ENCODE measurements at regions not wholly inside any gene's neighbourhood (a gene's known extent, or its start where the extent isn't known, plus 50 kb on each side); places are given as distances from the start of the nearest gene placed in this dataset.

DNA sequence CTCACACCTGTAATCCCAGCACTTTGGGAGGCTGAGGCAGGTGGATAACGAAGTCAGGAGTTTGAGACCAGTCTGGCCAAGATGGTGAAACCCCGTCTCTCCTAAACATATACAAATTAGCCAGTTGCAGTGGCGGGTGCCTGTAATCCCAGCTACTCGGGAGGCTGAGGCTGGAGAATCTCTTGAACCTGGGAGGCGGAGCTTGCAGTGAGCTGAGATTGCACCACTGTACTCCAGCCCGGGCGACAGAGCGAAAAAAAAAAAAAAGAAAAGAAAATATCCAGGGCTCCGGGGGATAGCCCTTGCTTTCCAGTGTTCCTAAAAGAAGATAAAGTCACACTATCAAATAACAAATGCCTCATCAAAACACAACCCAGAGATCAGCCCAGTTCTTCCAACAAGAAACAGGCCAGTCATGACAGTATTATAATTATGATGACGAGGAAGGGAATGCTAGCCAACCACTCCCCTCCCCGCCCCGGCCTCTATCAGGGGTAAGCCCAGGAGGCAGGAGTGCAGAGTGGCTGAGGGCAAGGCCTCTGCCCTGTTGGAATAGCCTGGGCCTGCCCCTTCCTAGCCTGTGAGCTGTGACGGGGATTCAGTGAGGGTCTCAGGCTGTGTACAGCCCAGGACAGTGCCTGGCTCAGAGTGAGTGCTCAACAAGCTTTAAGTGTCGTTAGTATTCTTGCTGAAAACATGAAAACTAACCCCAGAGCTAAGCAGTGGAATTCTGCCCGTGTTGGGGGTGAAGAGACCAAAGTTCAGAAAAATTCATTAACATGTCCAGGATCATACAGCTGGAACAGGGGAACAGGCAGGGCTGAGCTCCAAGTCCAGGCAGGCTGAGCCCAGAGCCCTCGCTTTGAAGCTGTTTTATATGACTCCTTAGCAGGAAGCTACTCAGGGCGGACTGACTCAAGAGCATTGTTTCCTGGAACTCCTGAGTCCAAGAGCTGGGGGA, 54.3 kb downstream of the FAM241B start:
- H3K4me1 Mint-ChIP-seq, result no peaks in the 10 kb centered on the region
- H3K36me3 Mint-ChIP-seq, result no peaks in the 10 kb centered on the region
- H3K4me3 Mint-ChIP-seq, result no peak overlapping the region
- H3K27ac Mint-ChIP-seq, result no peak overlapping the region
- DNase-seq (ENCODE audit: low spot score in 2 of 2), result no peak
- no peaks in the 10 kb centered on the region for H3K9me3 Mint-ChIP-seq
- no peak for ATAC-seq

DNA sequence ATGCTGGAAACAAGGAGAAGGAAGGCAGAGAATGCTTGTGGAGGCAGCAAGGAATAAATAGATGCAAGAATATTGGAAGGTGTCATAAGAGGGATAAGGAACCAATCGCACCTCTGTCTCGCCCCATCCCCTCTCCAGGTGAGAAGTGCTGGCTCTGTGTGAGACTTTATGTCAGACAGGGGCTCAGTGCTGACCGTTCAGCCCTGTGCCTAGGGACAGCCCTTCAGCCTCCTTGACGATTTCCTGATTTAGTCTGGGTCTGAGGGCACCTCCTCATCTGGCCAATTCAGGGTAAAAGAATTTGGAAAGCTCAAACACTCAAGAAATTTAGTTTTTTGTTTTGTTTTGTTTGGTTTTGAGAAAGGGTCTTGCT, 54.9 kb downstream of the FAM241B start:
- no peak overlapping the region for H3K27ac Mint-ChIP-seq
- no peak overlapping the region for H3K4me3 Mint-ChIP-seq
- ATAC-seq, result no peak
- no peaks in the 10 kb centered on the region for H3K36me3 Mint-ChIP-seq
- no peak for DNase-seq (ENCODE audit: low spot score in 2 of 2)
- no peaks in the 10 kb centered on the region for H3K9me3 Mint-ChIP-seq
- no peaks in the 10 kb centered on the region for H3K4me1 Mint-ChIP-seq

DNA sequence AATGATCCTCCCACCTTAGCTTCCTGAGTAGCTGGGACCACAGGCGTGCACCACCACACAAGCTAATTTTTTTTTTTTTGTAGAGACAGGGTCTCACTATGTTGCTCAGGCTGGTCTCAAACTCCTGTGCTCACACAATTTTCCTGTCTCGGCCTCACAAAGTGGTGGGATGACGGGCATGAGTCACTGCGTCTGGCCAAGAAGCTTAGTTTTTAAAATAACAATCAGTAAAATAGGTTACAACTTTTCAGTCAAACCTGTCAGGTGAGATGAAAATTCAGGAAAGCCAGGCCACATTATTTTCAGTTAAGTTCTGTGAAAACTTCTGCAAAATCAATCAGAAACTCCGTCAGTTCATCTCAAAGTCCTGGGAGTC, 55.4 kb downstream of the FAM241B start:
- ATAC-seq (no peak), DNase-seq (ENCODE audit: low spot score in 2 of 2) (no peak)
- H3K27ac Mint-ChIP-seq, result peak overlapping the region; percentile 37
- H3K4me1 Mint-ChIP-seq, result no peaks in the 10 kb centered on the region
- H3K4me3 Mint-ChIP-seq, result no peak overlapping the region
- H3K9me3 Mint-ChIP-seq, result no peaks in the 10 kb centered on the region
- H3K36me3 Mint-ChIP-seq, result no peaks in the 10 kb centered on the region

DNA sequence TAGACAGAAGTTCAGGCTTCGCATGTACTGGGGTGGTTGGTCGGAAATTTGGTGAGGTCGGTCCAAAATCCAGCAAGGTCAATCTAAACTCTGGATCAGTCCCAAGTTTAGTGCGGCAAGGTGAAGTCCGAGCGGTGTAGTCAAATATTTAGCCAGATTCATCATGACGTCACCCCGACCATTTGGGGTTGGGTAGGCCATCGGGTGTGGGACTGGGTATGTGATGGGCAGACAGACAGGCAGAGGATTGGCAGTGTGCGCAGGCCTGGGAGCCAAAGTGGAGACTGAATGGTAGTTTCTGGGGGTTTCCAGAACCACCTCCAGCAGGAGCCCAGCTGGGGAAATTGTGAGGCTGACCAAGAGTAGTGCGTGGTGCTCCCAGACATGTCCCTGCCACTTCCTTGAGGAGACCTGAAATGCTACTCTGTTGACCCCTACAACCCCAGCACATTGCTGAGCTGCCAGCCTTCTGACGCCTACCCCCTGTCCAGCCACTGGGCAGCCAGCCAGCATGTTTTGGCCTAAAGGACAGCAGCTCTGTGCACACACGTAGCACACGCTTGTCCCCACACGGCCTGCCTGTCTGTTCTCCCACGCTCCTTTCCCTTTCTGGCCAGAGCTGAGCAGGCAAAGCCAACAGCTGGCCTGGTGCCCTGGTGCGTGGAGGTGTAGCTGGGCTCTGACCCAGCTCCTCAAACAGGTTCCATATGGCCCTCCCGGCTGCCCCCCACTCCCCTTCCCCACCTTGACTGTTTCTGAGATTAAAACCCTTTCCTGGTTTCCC, 55.9 kb downstream of the FAM241B start:
- ATAC-seq (no peak), DNase-seq (ENCODE audit: low spot score in 2 of 2) (no peak)
- Mint-ChIP-seq H3K27ac (peak overlapping the region; percentile 37), H3K9me3 (no peaks in the 10 kb centered on the region), H3K4me1 (no peaks in the 10 kb centered on the region), H3K4me3 (no peak overlapping the region), H3K36me3 (no peaks in the 10 kb centered on the region)

DNA sequence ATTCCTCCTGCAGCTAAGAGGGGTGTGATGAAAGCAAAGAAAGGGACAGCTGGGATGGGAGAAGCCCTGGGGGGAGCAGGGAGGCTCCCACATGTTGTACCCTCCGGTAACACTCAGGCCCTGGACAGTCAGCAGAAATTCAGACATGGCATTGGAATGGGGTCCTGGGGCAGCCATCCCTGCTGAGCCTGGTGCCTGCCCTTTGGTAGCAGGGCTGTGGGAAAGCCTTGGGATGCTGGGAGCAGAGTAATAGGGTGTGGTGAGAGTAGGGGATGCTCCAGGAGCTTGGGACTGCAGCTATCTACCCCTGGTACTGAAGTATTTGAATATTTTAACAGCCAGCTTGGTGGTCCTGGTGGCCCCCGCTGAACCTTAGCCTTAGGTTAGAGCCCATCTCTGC, 56.8 kb downstream of the FAM241B start:
- Mint-ChIP-seq H3K36me3 (no peaks in the 10 kb centered on the region), H3K27ac (no peak overlapping the region), H3K9me3 (no peaks in the 10 kb centered on the region), H3K4me1 (no peaks in the 10 kb centered on the region), H3K4me3 (no peak overlapping the region)
- DNase-seq (ENCODE audit: low spot score in 2 of 2), result no peak
- ATAC-seq, result no peak

DNA sequence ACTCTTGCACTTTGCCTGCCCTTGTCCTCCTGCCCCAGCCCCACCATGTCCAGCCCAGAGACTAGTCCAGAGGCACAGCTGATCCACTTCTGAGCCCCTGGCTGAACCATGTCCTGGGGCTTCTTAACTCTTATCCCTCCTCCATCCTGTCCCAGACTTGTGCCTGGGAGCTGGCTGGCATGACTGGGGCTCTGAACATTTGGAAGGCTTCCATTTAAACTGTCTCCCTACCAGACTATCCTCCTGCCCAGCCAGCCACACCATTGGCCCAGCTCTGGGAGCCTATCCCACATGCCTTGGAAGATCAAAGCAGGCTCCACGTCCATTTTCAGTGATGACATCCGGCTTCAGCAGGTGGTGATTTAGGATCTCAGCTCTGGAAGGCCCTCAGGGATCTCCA, 57.4 kb downstream of the FAM241B start:
- Mint-ChIP-seq H3K9me3 (no peaks in the 10 kb centered on the region), H3K4me3 (no peak overlapping the region), H3K36me3 (no peaks in the 10 kb centered on the region), H3K27ac (no peak overlapping the region), H3K4me1 (no peaks in the 10 kb centered on the region)
- no peak for ATAC-seq
- DNase-seq (ENCODE audit: low spot score in 2 of 2), result no peak

DNA sequence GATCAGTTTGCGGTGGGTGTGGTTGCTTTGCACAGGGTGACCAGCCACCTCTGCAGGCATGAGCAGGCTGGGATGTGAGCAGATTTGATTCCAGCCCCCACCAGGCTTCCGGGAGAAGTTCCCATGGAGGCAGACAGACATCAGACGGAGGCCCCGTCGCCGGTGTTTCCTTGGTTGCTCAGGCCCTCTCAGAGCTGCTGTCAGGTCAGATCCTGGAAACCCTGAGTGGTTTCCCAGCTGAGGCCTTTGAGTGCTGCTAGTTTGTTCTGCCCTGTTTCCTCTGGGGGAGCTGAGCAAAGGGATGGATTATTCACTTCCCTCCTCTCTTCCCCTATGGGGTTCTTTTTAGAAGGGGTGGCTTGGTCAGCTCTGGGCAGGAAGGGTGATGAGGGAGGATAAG, 62.2 kb downstream of the FAM241B start:
- Mint-ChIP-seq H3K27ac (no peak overlapping the region), H3K9me3 (no peaks in the 10 kb centered on the region), H3K4me1 (no peaks in the 10 kb centered on the region), H3K36me3 (no peaks in the 10 kb centered on the region), H3K4me3 (no peak overlapping the region)
- ATAC-seq, result no peak
- no peak for DNase-seq (ENCODE audit: low spot score in 2 of 2)

DNA sequence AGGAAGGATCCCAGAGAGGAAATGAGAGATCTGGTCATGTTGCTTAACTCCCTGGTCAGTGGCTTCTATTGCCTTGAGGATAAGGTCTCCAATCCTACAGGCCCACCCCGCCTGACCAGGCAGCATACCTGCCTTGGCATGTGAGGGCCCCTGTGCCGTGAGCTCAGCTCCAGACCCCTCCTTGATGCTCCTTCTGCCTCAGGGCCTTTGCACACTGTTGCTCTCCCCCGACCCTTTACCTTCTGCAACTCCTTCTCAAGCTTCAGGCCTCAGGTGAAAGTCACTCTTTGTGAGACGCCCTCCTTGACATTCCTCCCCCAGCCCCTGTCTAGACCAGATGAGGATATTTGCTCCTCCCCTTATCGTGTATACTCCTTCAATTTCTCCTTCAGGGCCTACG, 62.8 kb downstream of the FAM241B start:
- H3K9me3 Mint-ChIP-seq, result no peaks in the 10 kb centered on the region
- no peak overlapping the region for H3K27ac Mint-ChIP-seq
- ATAC-seq (peak; percentile 25), DNase-seq (ENCODE audit: low spot score in 2 of 2) (no peak)
- H3K36me3 Mint-ChIP-seq, result no peaks in the 10 kb centered on the region
- H3K4me1 Mint-ChIP-seq, result no peaks in the 10 kb centered on the region
- no peak overlapping the region for H3K4me3 Mint-ChIP-seq

DNA sequence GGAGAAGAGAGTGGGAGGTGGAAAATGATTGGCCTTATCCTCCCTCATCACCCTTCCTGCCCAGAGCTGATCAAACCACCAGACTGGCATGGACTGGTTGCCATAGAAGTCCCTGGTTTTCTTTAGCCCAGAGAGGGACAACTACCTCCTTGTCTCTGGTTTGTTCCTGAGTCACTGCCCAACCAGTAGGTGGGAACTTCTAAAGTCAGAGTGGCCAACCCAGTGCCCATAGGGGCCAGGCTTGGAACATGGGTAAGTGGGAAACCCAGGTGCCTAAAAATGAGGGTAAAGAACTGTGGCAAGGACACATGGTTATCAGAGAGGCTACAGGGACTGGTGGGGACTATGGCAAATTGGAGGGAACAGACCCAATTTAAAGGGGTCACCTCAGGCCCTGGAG, 63.8 kb downstream of the FAM241B start:
- DNase-seq (ENCODE audit: low spot score in 2 of 2) (no peak), ATAC-seq (no peak)
- Mint-ChIP-seq H3K27ac (no peak overlapping the region), H3K9me3 (no peaks in the 10 kb centered on the region), H3K4me3 (no peak overlapping the region), H3K4me1 (no peaks in the 10 kb centered on the region), H3K36me3 (no peaks in the 10 kb centered on the region)

DNA sequence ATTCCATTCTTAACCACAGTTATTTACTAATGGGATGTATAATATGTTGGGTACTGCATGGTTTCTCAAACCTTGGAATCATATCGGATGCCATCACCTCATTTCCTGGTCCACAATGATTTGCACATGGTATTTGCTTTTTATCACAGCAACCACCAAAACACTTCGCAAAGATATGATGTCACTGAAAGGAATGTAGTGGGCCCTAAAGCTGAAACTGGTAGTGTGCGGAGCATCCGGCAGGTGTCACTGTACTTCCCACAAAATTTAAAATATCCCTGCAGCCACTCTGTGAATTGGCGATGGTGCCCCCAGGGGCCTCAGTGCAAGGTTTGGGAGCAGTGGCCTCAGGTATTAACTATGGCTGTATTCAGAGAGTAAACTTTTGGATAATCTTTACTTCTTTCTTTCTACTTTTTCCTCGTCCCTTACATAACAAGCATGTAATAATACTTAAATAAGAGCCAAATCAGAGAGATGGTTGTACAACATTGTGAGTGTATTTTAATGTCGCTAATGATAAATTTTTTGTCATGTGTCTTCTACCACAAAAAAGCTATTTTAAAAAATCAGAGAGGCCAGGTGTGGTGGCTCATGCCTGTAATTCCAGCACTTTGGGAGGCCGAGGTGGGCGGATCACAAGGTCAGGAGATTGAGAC, 66.2 kb downstream of the FAM241B start:
- no peak overlapping the region for H3K4me3 Mint-ChIP-seq
- H3K27ac Mint-ChIP-seq, result no peak overlapping the region
- DNase-seq (ENCODE audit: low spot score in 2 of 2) (no peak), ATAC-seq (peak; percentile 40)
- no peaks in the 10 kb centered on the region for H3K4me1 Mint-ChIP-seq
- no peaks in the 10 kb centered on the region for H3K9me3 Mint-ChIP-seq
- no peaks in the 10 kb centered on the region for H3K36me3 Mint-ChIP-seq

DNA sequence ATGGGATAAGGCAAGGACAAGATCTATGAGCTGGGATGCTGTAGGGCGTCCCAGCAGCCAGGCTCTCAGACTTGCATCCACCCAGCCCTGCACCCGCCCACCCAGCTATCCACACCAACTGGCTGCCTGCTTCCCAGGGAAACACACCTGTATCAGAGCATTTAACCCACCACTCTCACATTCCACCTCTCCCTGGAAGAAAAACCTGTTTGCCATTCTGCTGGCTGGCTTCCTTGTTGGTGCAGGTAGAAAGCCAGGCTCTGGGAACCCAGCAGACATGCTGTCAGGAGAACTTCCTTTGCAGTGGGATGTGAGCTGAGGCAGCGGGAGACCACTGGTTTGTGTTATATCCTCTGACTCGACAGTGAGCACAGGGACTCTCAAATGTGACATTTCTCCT, 67.0 kb downstream of the FAM241B start:
- DNase-seq (ENCODE audit: low spot score in 2 of 2), result no peak
- Mint-ChIP-seq H3K36me3 (no peaks in the 10 kb centered on the region), H3K9me3 (no peaks in the 10 kb centered on the region), H3K4me1 (no peaks in the 10 kb centered on the region), H3K4me3 (no peak overlapping the region), H3K27ac (no peak overlapping the region)
- no peak for ATAC-seq

DNA sequence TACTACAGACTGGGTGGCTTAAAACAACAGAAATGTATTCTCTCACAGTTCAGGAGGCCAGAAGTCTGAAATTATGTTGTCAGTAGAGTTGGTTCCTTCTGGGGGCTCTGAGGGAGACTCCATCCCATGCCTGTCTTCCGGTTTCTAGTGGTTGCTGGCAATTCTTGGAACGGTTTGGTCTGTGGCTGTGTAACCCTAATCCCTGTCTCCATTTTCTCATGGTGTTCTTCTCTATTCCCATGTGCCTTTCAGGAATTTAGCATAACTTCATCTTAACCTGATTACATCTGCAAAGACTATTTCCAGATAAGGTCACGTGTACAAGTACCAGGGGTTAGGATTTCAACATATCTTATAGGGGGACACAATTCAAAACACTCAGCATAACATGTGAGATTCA, 73.2 kb downstream of the FAM241B start:
- Mint-ChIP-seq H3K4me1 (no peaks in the 10 kb centered on the region), H3K4me3 (no peak overlapping the region), H3K36me3 (no peaks in the 10 kb centered on the region), H3K9me3 (peaks cover 8% of the 10 kb centered on the region), H3K27ac (no peak overlapping the region)
- DNase-seq (ENCODE audit: low spot score in 2 of 2), result no peak
- ATAC-seq, result no peak

DNA sequence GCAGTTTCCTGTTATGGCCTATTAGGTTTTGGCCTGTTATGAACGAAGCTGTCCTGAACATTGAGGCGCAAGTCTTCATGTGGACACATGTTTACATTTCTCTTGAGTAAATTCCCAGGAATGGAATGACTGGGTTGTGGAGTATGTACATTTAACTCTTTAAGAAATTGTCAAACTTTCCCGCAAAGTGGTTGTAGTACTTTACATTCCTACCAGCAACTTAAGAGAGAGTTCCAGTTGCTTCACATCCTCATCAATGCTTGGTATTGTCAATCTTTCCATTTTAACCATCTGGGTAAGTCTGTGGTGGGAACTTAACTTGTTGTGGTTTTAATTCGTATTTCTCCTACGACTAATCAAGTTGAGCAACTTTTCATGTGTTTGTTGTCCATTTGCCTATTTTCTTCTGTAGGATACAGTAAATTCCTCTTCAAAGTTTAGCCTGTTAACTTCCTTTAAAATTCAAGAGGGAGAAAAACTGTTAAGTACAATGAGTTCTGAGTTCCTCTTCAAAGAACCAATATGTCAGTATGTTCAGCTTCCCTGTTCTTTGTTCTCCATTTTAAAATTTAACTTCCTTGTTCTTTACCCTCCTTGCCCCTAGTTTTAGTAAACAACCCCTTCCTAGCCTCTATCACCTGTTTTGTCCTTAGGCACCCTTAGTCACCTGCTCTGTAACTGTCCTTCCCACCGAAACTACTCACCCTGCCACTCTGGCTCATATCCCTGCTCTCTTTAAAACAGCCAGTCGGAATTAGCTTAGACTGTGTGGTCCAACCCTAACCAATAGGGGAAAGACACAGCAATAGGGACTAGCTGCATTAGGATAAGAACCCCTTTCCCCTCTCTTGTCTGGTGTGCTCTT, 74.0 kb downstream of the FAM241B start:
- DNase-seq (ENCODE audit: low spot score in 2 of 2), result no peak
- peaks cover 8% of the 10 kb centered on the region for H3K9me3 Mint-ChIP-seq
- H3K27ac Mint-ChIP-seq, result no peak overlapping the region
- H3K4me1 Mint-ChIP-seq, result no peaks in the 10 kb centered on the region
- peak; percentile 63 for ATAC-seq
- no peak overlapping the region for H3K4me3 Mint-ChIP-seq
- no peaks in the 10 kb centered on the region for H3K36me3 Mint-ChIP-seq

DNA sequence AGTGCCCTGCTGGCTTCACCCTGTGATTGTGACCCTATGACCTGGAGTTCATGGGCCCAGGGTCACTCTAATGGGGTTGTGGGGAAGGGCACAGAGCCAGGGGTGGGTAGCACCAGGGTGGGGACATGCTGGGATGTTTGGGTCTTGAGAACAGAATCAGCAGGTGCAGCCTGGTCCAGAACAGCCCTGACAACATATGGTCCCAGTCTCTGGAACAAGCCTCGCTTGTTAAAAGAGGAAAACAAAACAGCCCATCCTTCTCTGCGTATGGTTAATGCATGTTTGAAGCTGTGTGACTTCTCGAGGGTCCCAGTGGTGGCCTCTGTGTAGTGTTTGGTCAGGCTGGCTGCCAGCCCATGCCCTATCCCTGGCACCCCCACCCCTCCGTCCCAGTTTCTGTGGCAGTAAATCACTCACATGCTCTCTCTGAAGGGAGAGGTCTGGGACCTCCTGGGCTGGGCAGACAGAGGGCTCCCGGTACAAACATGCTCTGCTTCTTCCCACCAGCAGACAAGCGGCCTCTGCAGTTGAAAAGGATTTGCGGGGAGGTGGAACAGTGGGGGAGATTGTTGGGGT, 79.4 kb downstream of the FAM241B start:
- Mint-ChIP-seq H3K27ac (no peak overlapping the region), H3K4me1 (no peaks in the 10 kb centered on the region), H3K4me3 (no peak overlapping the region), H3K9me3 (peaks cover 1% of the 10 kb centered on the region), H3K36me3 (no peaks in the 10 kb centered on the region)
- no peak for DNase-seq (ENCODE audit: low spot score in 2 of 2)
- ATAC-seq, result no peak
